ENCODE measurements at regions not wholly inside any gene's neighbourhood (a gene's known extent, or its start where the extent isn't known, plus 50 kb on each side); places are given as distances from the start of the nearest gene placed in this dataset.

DNA sequence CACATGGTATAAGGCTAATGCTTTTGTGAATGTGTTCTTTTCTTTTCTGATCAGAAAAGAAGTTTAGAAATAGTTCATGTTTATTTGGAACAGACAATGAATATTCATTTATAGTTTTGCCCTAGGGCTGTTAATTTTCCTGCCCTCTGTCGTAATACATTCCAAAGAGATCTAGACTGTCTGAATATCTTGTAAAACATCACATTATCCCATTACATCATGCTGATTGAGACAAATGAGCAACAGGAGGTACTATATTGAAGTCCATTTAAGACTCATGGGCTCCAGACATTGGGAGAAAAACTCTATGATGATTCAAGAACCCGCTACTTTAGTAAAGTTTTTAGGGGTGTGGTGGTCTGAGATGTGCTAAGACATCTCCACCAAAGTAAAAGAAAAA is 121.2 kb upstream of the MAP1B start:
- TF ChIP-seq EZH2phosphoT487 (IDR thresholded peaks at IDR 0.05; ENCODE audit: borderline replicate concordance) (no peak), CTCF (conservative IDR thresholded peaks at IDR 0.05; ENCODE audit: low read length) (no peak)

Measured in Loucy (cell line).